ENCODE measurements at regions not wholly inside any gene's neighbourhood (a gene's known extent, or its start where the extent isn't known, plus 50 kb on each side); places are given as distances from the start of the nearest gene placed in this dataset.

GRCh38 chr7:26949319-26949718, 84.9 kb upstream of the SKAP2 start:
- Histone ChIP-seq H3K27ac (ENCODE audit: low read depth, low read length) (no peak overlapping the region), H3K9me2 (ENCODE audit: insufficient read depth) (no peaks in the 10 kb centered on the region), H4K20me1 (ENCODE audit: insufficient read depth) (no peaks in the 10 kb centered on the region), H3K4me1 (ENCODE audit: control insufficient read depth in 1 of 2, insufficient read depth in 2 of 2, low read length in 2 of 2) (no peaks in the 10 kb centered on the region), H2AFZ (ENCODE audit: low read depth, low read length, poor library complexity, severe bottlenecking) (no peak overlapping the region), H3K36me3 (ENCODE audit: control insufficient read depth in 1 of 2, insufficient read depth in 2 of 2, low read length in 2 of 2) (no peaks in the 10 kb centered on the region), H3K27me3 (ENCODE audit: insufficient read depth, low read length) (no peaks in the 10 kb centered on the region), H3K79me2 (ENCODE audit: insufficient read depth, low read length) (no peaks in the 10 kb centered on the region), H3K4me3 (replicated peaks in 1 of 2; ENCODE audit: low read depth in 1 of 2, low read length in 2 of 2) (no peak overlapping the region), H3K9me3 (ENCODE audit: control insufficient read depth in 1 of 2, insufficient read depth in 1 of 2, low read depth in 1 of 2, low read length in 2 of 2) (no peaks in the 10 kb centered on the region), H3K4me2 (ENCODE audit: low read length) (no peak overlapping the region), H3K9ac (ENCODE audit: low read length) (no peak overlapping the region)
- no TSS peak for BruUV-seq (replicated peaks)
- intact Hi-C loops (cut with micrococcal nuclease) = no loop called here
- no peak for ATAC-seq
- no peak for TF ChIP-seq TCF7L2 (IDR thresholded peaks at IDR 0.05; ENCODE audit: borderline replicate concordance, extremely low read depth, insufficient read depth, insufficient read length)
- no peak for TF ChIP-seq EZH2 (IDR thresholded peaks at IDR 0.05)
- no peak for TF ChIP-seq SRF (IDR thresholded peaks at IDR 0.05; ENCODE audit: low read depth)
- TF ChIP-seq RAD21 (IDR thresholded peaks at IDR 0.05; ENCODE audit: low read depth) = no peak
- TF ChIP-seq POLR2A (IDR thresholded peaks at IDR 0.05; ENCODE audit: borderline replicate concordance, extremely low read depth, insufficient read depth, insufficient read length) = no peak
- TF ChIP-seq JUND (IDR thresholded peaks at IDR 0.05) = no peak
- no peak for TF ChIP-seq EGR1 (IDR thresholded peaks at IDR 0.05; ENCODE audit: low read depth)
- no peak for TF ChIP-seq MAX (IDR thresholded peaks at IDR 0.05)
- no peak for TF ChIP-seq SIN3A (IDR thresholded peaks at IDR 0.05; ENCODE audit: low read depth)
- no peak for TF ChIP-seq FOSL1 (IDR thresholded peaks at IDR 0.05; ENCODE audit: low read depth)
- TF ChIP-seq SP1 (IDR thresholded peaks at IDR 0.05; ENCODE audit: low read depth) = no peak
- no peak for TF ChIP-seq CBX3 (IDR thresholded peaks at IDR 0.05; ENCODE audit: low read depth)
- RAD21 ChIA-PET (ENCODE audit: low non-redundant PET in 1 of 2, low total read pairs in 2 of 2, uncharacterized antibody in 2 of 2, unreplicated experiment in 2 of 2) = no interaction called here
- CTCF ChIA-PET = no interaction called here
- DNase-seq (ENCODE audit: low read depth, low spot score) = no peak
- POLR2A ChIA-PET = interaction anchor here (1.4 kb wide), 1 partner anchor 10 kb away, joined by 3 read pairs; no protein-coding TSS in a partner anchor

GRCh38 chr7:26948617-26949118, 84.3 kb upstream of the SKAP2 start:
- Histone ChIP-seq H4K20me1 (ENCODE audit: insufficient read depth) (no peaks in the 10 kb centered on the region), H3K9me3 (ENCODE audit: control insufficient read depth in 1 of 2, insufficient read depth in 1 of 2, low read depth in 1 of 2, low read length in 2 of 2) (no peaks in the 10 kb centered on the region), H3K4me1 (ENCODE audit: control insufficient read depth in 1 of 2, insufficient read depth in 2 of 2, low read length in 2 of 2) (no peaks in the 10 kb centered on the region), H3K27me3 (ENCODE audit: insufficient read depth, low read length) (no peaks in the 10 kb centered on the region), H3K9ac (ENCODE audit: low read length) (no peak overlapping the region), H3K36me3 (ENCODE audit: control insufficient read depth in 1 of 2, insufficient read depth in 2 of 2, low read length in 2 of 2) (no peaks in the 10 kb centered on the region), H3K4me3 (replicated peaks in 1 of 2; ENCODE audit: low read depth in 1 of 2, low read length in 2 of 2) (no peak overlapping the region), H3K9me2 (ENCODE audit: insufficient read depth) (no peaks in the 10 kb centered on the region), H3K4me2 (ENCODE audit: low read length) (no peak overlapping the region), H2AFZ (ENCODE audit: low read depth, low read length, poor library complexity, severe bottlenecking) (no peak overlapping the region), H3K27ac (ENCODE audit: low read depth, low read length) (no peak overlapping the region), H3K79me2 (ENCODE audit: insufficient read depth, low read length) (no peaks in the 10 kb centered on the region)
- BruUV-seq (replicated peaks) = no TSS peak
- no peak for ATAC-seq
- CTCF ChIA-PET = no interaction called here
- TF ChIP-seq CEBPB (IDR thresholded peaks at IDR 0.05; ENCODE audit: low read depth) (no peak), CTCF (IDR thresholded peaks at IDR 0.05 in 2 of 3, conservative IDR thresholded peaks at IDR 0.05 in 1 of 3; ENCODE audit: borderline replicate concordance in 1 of 3, insufficient read depth in 1 of 3, low read depth in 2 of 3, low read length in 2 of 3) (no peak), EZH2 (IDR thresholded peaks at IDR 0.05) (no peak), RAD21 (IDR thresholded peaks at IDR 0.05; ENCODE audit: low read depth) (no peak), ZNF274 (IDR thresholded peaks at IDR 0.05; ENCODE audit: low read depth, low read length) (no peak), SP1 (IDR thresholded peaks at IDR 0.05; ENCODE audit: low read depth) (no peak), CBX3 (IDR thresholded peaks at IDR 0.05; ENCODE audit: low read depth) (no peak), JUND (IDR thresholded peaks at IDR 0.05) (no peak), POLR2A (IDR thresholded peaks at IDR 0.05; ENCODE audit: borderline replicate concordance, extremely low read depth, insufficient read depth, insufficient read length) (no peak)
- RAD21 ChIA-PET (ENCODE audit: low non-redundant PET in 1 of 2, low total read pairs in 2 of 2, uncharacterized antibody in 2 of 2, unreplicated experiment in 2 of 2) = no interaction called here
- intact Hi-C loops (cut with micrococcal nuclease) = no loop called here
- DNase-seq (ENCODE audit: low read depth, low spot score) = no peak
- POLR2A ChIA-PET = no interaction called here

Measured in HCT116 (cell line).